ENCODE measurements at regions not wholly inside any gene's neighbourhood (a gene's known extent, or its start where the extent isn't known, plus 50 kb on each side); places are given as distances from the start of the nearest gene placed in this dataset.

GRCh38 chr12:14260011-14260993, 105.2 kb upstream of the ATF7IP start:
- no peaks in the 10 kb centered on the region for H3K36me3 ChIP-seq (ENCODE audit: control insufficient read depth, insufficient read depth, low read length)
- peak overlapping the region; percentile 64 for H3K9ac ChIP-seq (ENCODE audit: low read length)
- H3K9me3 ChIP-seq (ENCODE audit: control insufficient read depth, low read length): no peaks in the 10 kb centered on the region
- H3K4me1 ChIP-seq (ENCODE audit: control insufficient read depth, insufficient read depth, low read length): peaks cover 54% of the 10 kb centered on the region
- H3K27me3 ChIP-seq (ENCODE audit: control insufficient read depth, insufficient read depth, low read length): no peaks in the 10 kb centered on the region
- peak overlapping the region; percentile 35 for H3K4me3 ChIP-seq (ENCODE audit: low read length)

DNA sequence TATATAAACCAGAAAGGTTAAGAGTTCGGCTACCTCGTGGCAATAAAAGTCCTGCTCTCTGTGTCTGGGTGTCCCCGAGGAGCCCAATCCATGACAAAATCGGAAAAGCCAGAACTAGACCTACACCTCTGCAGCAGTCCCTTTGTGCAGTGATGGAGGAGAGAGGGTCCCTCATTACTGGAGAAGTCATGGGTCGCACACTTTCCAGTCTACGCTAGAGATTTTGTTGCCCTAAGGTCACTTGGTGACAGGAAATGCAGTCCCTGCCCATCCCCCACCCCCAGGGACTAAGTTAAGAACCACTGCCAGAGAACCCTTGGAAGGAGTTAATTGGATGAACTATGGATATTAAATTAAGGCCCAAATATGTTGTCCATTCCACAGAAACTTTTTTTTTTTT, 104.4 kb upstream of the ATF7IP start:
- Histone ChIP-seq H3K27me3 (ENCODE audit: control insufficient read depth, insufficient read depth, low read length) (no peaks in the 10 kb centered on the region), H3K9me3 (ENCODE audit: control insufficient read depth, low read length) (no peaks in the 10 kb centered on the region), H3K9ac (ENCODE audit: low read length) (no peak overlapping the region), H3K36me3 (ENCODE audit: control insufficient read depth, insufficient read depth, low read length) (no peaks in the 10 kb centered on the region), H3K4me1 (ENCODE audit: control insufficient read depth, insufficient read depth, low read length) (peaks cover 48% of the 10 kb centered on the region), H3K4me3 (ENCODE audit: low read length) (no peak overlapping the region)

- no peaks in the 10 kb centered on the region for H3K9me3 ChIP-seq (ENCODE audit: control insufficient read depth, low read length)
- H3K36me3 ChIP-seq (ENCODE audit: control insufficient read depth, insufficient read depth, low read length): no peaks in the 10 kb centered on the region
- H3K27me3 ChIP-seq (ENCODE audit: control insufficient read depth, insufficient read depth, low read length): no peaks in the 10 kb centered on the region
- no peak overlapping the region for H3K4me3 ChIP-seq (ENCODE audit: low read length)
- H3K4me1 ChIP-seq (ENCODE audit: control insufficient read depth, insufficient read depth, low read length): peaks cover 40% of the 10 kb centered on the region
- no peak overlapping the region for H3K9ac ChIP-seq (ENCODE audit: low read length)
Measured at GRCh38 chr12:14261861-14262260, 103.6 kb upstream of the ATF7IP start.

GRCh38 chr12:14262771-14263511, 102.5 kb upstream of the ATF7IP start:
- Histone ChIP-seq H3K36me3 (ENCODE audit: control insufficient read depth, insufficient read depth, low read length) (no peaks in the 10 kb centered on the region), H3K4me3 (ENCODE audit: low read length) (no peak overlapping the region), H3K9me3 (ENCODE audit: control insufficient read depth, low read length) (no peaks in the 10 kb centered on the region), H3K4me1 (ENCODE audit: control insufficient read depth, insufficient read depth, low read length) (peaks cover 30% of the 10 kb centered on the region), H3K9ac (ENCODE audit: low read length) (no peak overlapping the region), H3K27me3 (ENCODE audit: control insufficient read depth, insufficient read depth, low read length) (no peaks in the 10 kb centered on the region)

- no peak overlapping the region for H3K4me3 ChIP-seq (ENCODE audit: low read length)
- H3K27me3 ChIP-seq (ENCODE audit: control insufficient read depth, insufficient read depth, low read length): no peaks in the 10 kb centered on the region
- no peaks in the 10 kb centered on the region for H3K36me3 ChIP-seq (ENCODE audit: control insufficient read depth, insufficient read depth, low read length)
- no peaks in the 10 kb centered on the region for H3K9me3 ChIP-seq (ENCODE audit: control insufficient read depth, low read length)
- H3K4me1 ChIP-seq (ENCODE audit: control insufficient read depth, insufficient read depth, low read length): peaks cover 22% of the 10 kb centered on the region
- no peak overlapping the region for H3K9ac ChIP-seq (ENCODE audit: low read length)
Measured at GRCh38 chr12:14263742-14264141, 101.7 kb upstream of the ATF7IP start.

- Histone ChIP-seq H3K27me3 (ENCODE audit: control insufficient read depth, insufficient read depth, low read length) (no peaks in the 10 kb centered on the region), H3K36me3 (ENCODE audit: control insufficient read depth, insufficient read depth, low read length) (no peaks in the 10 kb centered on the region), H3K9ac (ENCODE audit: low read length) (no peak overlapping the region), H3K9me3 (ENCODE audit: control insufficient read depth, low read length) (no peaks in the 10 kb centered on the region), H3K4me1 (ENCODE audit: control insufficient read depth, insufficient read depth, low read length) (peaks cover 17% of the 10 kb centered on the region), H3K4me3 (ENCODE audit: low read length) (no peak overlapping the region)
Measured at GRCh38 chr12:14264316-14264715, 101.2 kb upstream of the ATF7IP start.

GRCh38 chr12:14264778-14265177, 100.7 kb upstream of the ATF7IP start:
- peaks cover 15% of the 10 kb centered on the region for H3K4me1 ChIP-seq (ENCODE audit: control insufficient read depth, insufficient read depth, low read length)
- H3K4me3 ChIP-seq (ENCODE audit: low read length): no peak overlapping the region
- H3K36me3 ChIP-seq (ENCODE audit: control insufficient read depth, insufficient read depth, low read length): no peaks in the 10 kb centered on the region
- H3K27me3 ChIP-seq (ENCODE audit: control insufficient read depth, insufficient read depth, low read length): no peaks in the 10 kb centered on the region
- no peaks in the 10 kb centered on the region for H3K9me3 ChIP-seq (ENCODE audit: control insufficient read depth, low read length)
- no peak overlapping the region for H3K9ac ChIP-seq (ENCODE audit: low read length)

GRCh38 chr12:14268120-14268515, 97.4 kb upstream of the ATF7IP start:
- Histone ChIP-seq H3K9ac (ENCODE audit: low read length) (no peak overlapping the region), H3K4me3 (ENCODE audit: low read length) (no peak overlapping the region), H3K9me3 (ENCODE audit: control insufficient read depth, low read length) (peaks cover 3% of the 10 kb centered on the region), H3K27me3 (ENCODE audit: control insufficient read depth, insufficient read depth, low read length) (no peaks in the 10 kb centered on the region), H3K36me3 (ENCODE audit: control insufficient read depth, insufficient read depth, low read length) (no peaks in the 10 kb centered on the region), H3K4me1 (ENCODE audit: control insufficient read depth, insufficient read depth, low read length) (peaks cover 3% of the 10 kb centered on the region)

DNA sequence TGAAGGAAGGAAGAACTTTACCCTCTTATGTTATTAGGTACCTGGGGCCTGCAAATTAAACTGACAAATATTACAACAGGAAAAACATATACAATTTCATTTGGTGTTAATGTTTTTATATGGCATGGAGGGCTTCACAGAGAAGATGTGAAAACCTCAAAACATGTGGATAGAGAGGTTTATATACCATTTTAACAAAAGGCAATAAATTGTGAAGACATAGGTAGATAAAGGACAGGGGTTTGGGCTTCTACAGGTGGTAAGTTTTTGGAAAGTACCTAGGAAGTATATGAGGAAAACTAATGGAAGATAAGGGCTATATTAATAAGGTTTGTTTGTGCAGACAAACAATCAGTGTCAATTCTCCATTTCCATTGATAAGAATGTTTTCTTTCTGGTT, 95.1 kb upstream of the ATF7IP start:
- no peak overlapping the region for H3K4me3 ChIP-seq (ENCODE audit: low read length)
- peaks cover 3% of the 10 kb centered on the region for H3K9me3 ChIP-seq (ENCODE audit: control insufficient read depth, low read length)
- no peak overlapping the region for H3K9ac ChIP-seq (ENCODE audit: low read length)
- peaks cover 11% of the 10 kb centered on the region for H3K4me1 ChIP-seq (ENCODE audit: control insufficient read depth, insufficient read depth, low read length)
- H3K27me3 ChIP-seq (ENCODE audit: control insufficient read depth, insufficient read depth, low read length): no peaks in the 10 kb centered on the region
- H3K36me3 ChIP-seq (ENCODE audit: control insufficient read depth, insufficient read depth, low read length): no peaks in the 10 kb centered on the region

GRCh38 chr12:14272956-14273912, 92.2 kb upstream of the ATF7IP start:
- H3K36me3 ChIP-seq (ENCODE audit: control insufficient read depth, insufficient read depth, low read length): no peaks in the 10 kb centered on the region
- H3K27me3 ChIP-seq (ENCODE audit: control insufficient read depth, insufficient read depth, low read length): no peaks in the 10 kb centered on the region
- peak overlapping the region; percentile 25 for H3K9ac ChIP-seq (ENCODE audit: low read length)
- H3K4me1 ChIP-seq (ENCODE audit: control insufficient read depth, insufficient read depth, low read length): peaks cover 11% of the 10 kb centered on the region
- no peak overlapping the region for H3K4me3 ChIP-seq (ENCODE audit: low read length)
- H3K9me3 ChIP-seq (ENCODE audit: control insufficient read depth, low read length): peaks cover 3% of the 10 kb centered on the region

GRCh38 chr12:14273913-14274311, 91.6 kb upstream of the ATF7IP start:
- peaks cover 11% of the 10 kb centered on the region for H3K4me1 ChIP-seq (ENCODE audit: control insufficient read depth, insufficient read depth, low read length)
- no peaks in the 10 kb centered on the region for H3K36me3 ChIP-seq (ENCODE audit: control insufficient read depth, insufficient read depth, low read length)
- peaks cover 3% of the 10 kb centered on the region for H3K9me3 ChIP-seq (ENCODE audit: control insufficient read depth, low read length)
- no peaks in the 10 kb centered on the region for H3K27me3 ChIP-seq (ENCODE audit: control insufficient read depth, insufficient read depth, low read length)
- no peak overlapping the region for H3K4me3 ChIP-seq (ENCODE audit: low read length)
- no peak overlapping the region for H3K9ac ChIP-seq (ENCODE audit: low read length)
